Stomach (tissue), 8 donors: ENCODE measurements at regions not wholly inside any gene's neighbourhood (a gene's known extent, or its start where the extent isn't known, plus 50 kb on each side); places are given as distances from the start of the nearest gene placed in this dataset.
A peak's percentile ranks its signal among the peaks of the same experiment; 100 is the strongest.

Source experiments
- DNase-seq, 2 donors: peaks; one replicate each; pipeline versions ENCODE4 v3.0.0 to v3.0.0-alpha.2; 2013 to 2019
- H3K27ac ChIP-seq, 5 donors: fragments of 200-600 bp in 4 of 5; sonication (generic) in 4 of 5; one replicate each; pipeline ENCODE4 v1.5.1; 2013 to 2019; ENCODE audit warnings: mild to moderate bottlenecking in 1 of 5, moderate library complexity in 1 of 5
- H3K27me3 ChIP-seq, 3 donors: fragments of 200-600 bp; sonication (generic); one replicate each; pipeline ENCODE4 v1.5.1; 2017 to 2019; ENCODE audit warnings: mixed run types in 1 of 3
- H3K36me3 ChIP-seq, 4 donors: fragments of 200-600 bp; sonication (generic); 1 replicate in 3 of 4; 2 replicates in 1 of 4; pipeline ENCODE4 v1.5.1; 2016 to 2019
- H3K4me1 ChIP-seq, 4 donors: fragments of 200-600 bp; sonication (generic); one replicate each; pipeline ENCODE4 v1.5.1; 2016 to 2019
- H3K4me3 ChIP-seq, 4 donors: fragments of 200-600 bp; sonication (generic) in 3 of 4; one replicate each; pipeline ENCODE4 v1.5.1; 2016 to 2019; ENCODE audit warnings: mild to moderate bottlenecking in 1 of 4
- H3K9me3 ChIP-seq, 4 donors: fragments of 200-600 bp; sonication (generic); one replicate each; pipeline ENCODE4 v1.5.1; 2016 to 2019
- CTCF ChIP-seq, 7 experiments: fragments of 450-650 bp in 4 of 7; fragments of 200-600 bp in 3 of 7; sonication (generic) in 3 of 7; IDR thresholded peaks; one replicate each; pipeline ENCODE4 v1.5.1; 2016 to 2019; ENCODE audit warnings: antibody characterized with exemption in 7 of 7, control low read depth in 2 of 7, mild to moderate bottlenecking in 1 of 7
- EP300 ChIP-seq: sonication (generic); formaldehyde crosslinking; IDR thresholded peaks from one replicate; pipeline ENCODE4 v1.6.1; 2017; ENCODE audit warnings: antibody characterized with exemption
- POLR2A ChIP-seq, 4 donors: fragments of 450-650 bp; IDR thresholded peaks; one replicate each; pipeline ENCODE4 v1.6.1; 2016; ENCODE audit warnings: antibody characterized with exemption in 4 of 4, control low read depth in 2 of 4, mild to moderate bottlenecking in 1 of 4, moderate library complexity in 1 of 4
- POLR2AphosphoS5 ChIP-seq, 3 donors: sonication (generic); formaldehyde crosslinking; IDR thresholded peaks; one replicate each; pipeline ENCODE4 v1.6.1; 2016; ENCODE audit warnings: antibody characterized with exemption in 3 of 3
- WGBS, 5 donors: extraction: QIAGEN DNeasy Blood & Tissue Kit in 3 of 5; methylation state at CpG; one replicate each; pipeline versions ENCODE4 v1.1.5 to v1.1.7; 2013 to 2018; 5-methylcytosine and 5-hydroxymethylcytosine counted together
- intact Hi-C: fragments of 100-400 bp; cut with DNase I; formaldehyde crosslinking; loops from one replicate; pipeline ENCODE4 v1.15.1; 2023; ENCODE audit warnings: low total_unique reads
- donor health status: healthy with polysubstance abuse.
- donor health status: Bipolar disorder and iron deficiency.
- donor health status: healthy.

- no peak overlapping the region for H3K4me3 ChIP-seq
- intact Hi-C loops: no loop called here
- no peak for DNase-seq
- no peaks in the 10 kb centered on the region for H3K27me3 ChIP-seq
- no peak overlapping the region for H3K27ac ChIP-seq
- H3K4me1 ChIP-seq: no peaks in the 10 kb centered on the region
- TF ChIP-seq POLR2AphosphoS5 (IDR thresholded peaks at IDR 0.05): no peak
- TF ChIP-seq CTCF (IDR thresholded peaks at IDR 0.05): no peak
- no peak for TF ChIP-seq EP300
- no peak for TF ChIP-seq POLR2A (IDR thresholded peaks at IDR 0.05)
- 57 to 81% (median 67%) methylated on average over 5 of the region's 5 CpGs for WGBS, 5 donors
- no peaks in the 10 kb centered on the region for H3K36me3 ChIP-seq
- H3K9me3 ChIP-seq: peaks cover 0 to 15% (median 6%) of the 10 kb centered on the region in 4 donors
Observed at GRCh38 chr11:113634940-113635575, 71.0 kb downstream of the TMPRSS5 start.

GRCh38 chr11:113632981-113633380, 73.1 kb downstream of the TMPRSS5 start:
- H3K4me1 ChIP-seq: no peaks in the 10 kb centered on the region
- intact Hi-C loops: no loop called here
- DNase-seq: no peak
- 50 to 81% (median 55%) methylated on average over 2 of the region's 2 CpGs for WGBS, 5 donors
- no peak overlapping the region for H3K4me3 ChIP-seq
- TF ChIP-seq POLR2A (IDR thresholded peaks at IDR 0.05): no peak
- no peak for TF ChIP-seq EP300
- no peak for TF ChIP-seq POLR2AphosphoS5 (IDR thresholded peaks at IDR 0.05)
- no peak for TF ChIP-seq CTCF (IDR thresholded peaks at IDR 0.05)
- H3K27me3 ChIP-seq: no peaks in the 10 kb centered on the region
- no peaks in the 10 kb centered on the region for H3K36me3 ChIP-seq
- peaks cover 0 to 15% (median 6%) of the 10 kb centered on the region in 4 donors for H3K9me3 ChIP-seq
- no peak overlapping the region for H3K27ac ChIP-seq

- WGBS, 5 donors: 87 to 91% (median 88%) methylated on average over 8 of the region's 8 CpGs
Observed at GRCh38 chr11:113629562-113629961, 76.5 kb downstream of the TMPRSS5 start.

GRCh38 chr11:113628912-113629311, 77.2 kb downstream of the TMPRSS5 start:
- no peak for TF ChIP-seq EP300
- TF ChIP-seq CTCF (IDR thresholded peaks at IDR 0.05): no peak
- TF ChIP-seq POLR2AphosphoS5 (IDR thresholded peaks at IDR 0.05): no peak
- TF ChIP-seq POLR2A (IDR thresholded peaks at IDR 0.05): no peak
- H3K4me3 ChIP-seq: no peak overlapping the region
- DNase-seq: peak in 1 of 2 donors; percentile 15
- 31 to 44% (median 41%) methylated on average over 2 of the region's 2 CpGs for WGBS, 5 donors
- H3K27me3 ChIP-seq: no peaks in the 10 kb centered on the region
- no peaks in the 10 kb centered on the region for H3K36me3 ChIP-seq
- no peaks in the 10 kb centered on the region for H3K9me3 ChIP-seq
- H3K4me1 ChIP-seq: no peaks in the 10 kb centered on the region
- intact Hi-C loops: no loop called here
- no peak overlapping the region for H3K27ac ChIP-seq

More at GRCh38 chr11:113629562-113629961, 76.5 kb downstream of the TMPRSS5 start:
- no peaks in the 10 kb centered on the region for H3K4me1 ChIP-seq
- H3K4me3 ChIP-seq: no peak overlapping the region
- no peaks in the 10 kb centered on the region for H3K27me3 ChIP-seq
- H3K9me3 ChIP-seq: no peaks in the 10 kb centered on the region
- H3K36me3 ChIP-seq: no peaks in the 10 kb centered on the region
- DNase-seq: no peak
- TF ChIP-seq EP300 (no peak), POLR2AphosphoS5 (IDR thresholded peaks at IDR 0.05) (no peak), CTCF (IDR thresholded peaks at IDR 0.05) (no peak), POLR2A (IDR thresholded peaks at IDR 0.05) (no peak)
- intact Hi-C loops: no loop called here
- H3K27ac ChIP-seq: no peak overlapping the region
